DOHH2 (cell line): ENCODE measurements at regions not wholly inside any gene's neighbourhood (a gene's known extent, or its start where the extent isn't known, plus 50 kb on each side); places are given as distances from the start of the nearest gene placed in this dataset.

Source experiments
- EZH2phosphoT487 ChIP-seq: fragments of 200-600 bp; sonication (generic); IDR thresholded peaks from 2 replicates; pipeline ENCODE4 v1.6.1; 2017; ENCODE audit warnings: borderline replicate concordance, mild to moderate bottlenecking, antibody characterized with exemption, low read length, moderate library complexity, mixed read lengths
- TF ChIP-seq, protein P1 (sequence below): fragments of 200-600 bp; sonication (generic); IDR thresholded peaks from one replicate; pipeline ENCODE4 v1.5.1; 2014; ENCODE audit warnings: antibody characterized with exemption, mild to moderate bottlenecking, low read depth, low read length; ENCODE audit not compliant: poor library complexity, severe bottlenecking

DNA sequence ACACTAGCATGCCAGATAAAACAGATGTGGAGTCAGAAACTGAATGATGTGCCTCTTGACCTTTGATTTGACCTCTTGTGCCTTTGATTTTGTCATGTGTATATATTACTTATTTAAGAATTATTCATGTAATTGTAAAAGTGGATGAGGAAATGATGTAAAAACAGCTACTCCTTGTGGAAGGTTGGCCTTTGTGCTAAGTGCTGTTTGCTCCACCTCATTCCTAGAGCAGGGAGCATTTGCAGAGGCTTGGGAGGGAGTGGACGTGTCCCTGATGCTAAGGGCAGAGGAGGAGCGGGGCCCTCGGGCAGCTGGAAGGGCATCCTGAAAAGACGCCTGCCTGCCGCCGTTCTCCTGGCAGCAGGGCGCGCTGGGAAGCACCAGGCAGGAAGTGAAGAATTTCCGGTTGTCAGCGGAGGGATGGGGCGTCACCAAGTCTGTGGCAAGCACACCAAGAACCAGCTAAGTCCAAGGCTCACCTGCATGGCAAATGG, 197.6 kb upstream of the ZNF32 start:
- TF ChIP-seq, protein P1, sequence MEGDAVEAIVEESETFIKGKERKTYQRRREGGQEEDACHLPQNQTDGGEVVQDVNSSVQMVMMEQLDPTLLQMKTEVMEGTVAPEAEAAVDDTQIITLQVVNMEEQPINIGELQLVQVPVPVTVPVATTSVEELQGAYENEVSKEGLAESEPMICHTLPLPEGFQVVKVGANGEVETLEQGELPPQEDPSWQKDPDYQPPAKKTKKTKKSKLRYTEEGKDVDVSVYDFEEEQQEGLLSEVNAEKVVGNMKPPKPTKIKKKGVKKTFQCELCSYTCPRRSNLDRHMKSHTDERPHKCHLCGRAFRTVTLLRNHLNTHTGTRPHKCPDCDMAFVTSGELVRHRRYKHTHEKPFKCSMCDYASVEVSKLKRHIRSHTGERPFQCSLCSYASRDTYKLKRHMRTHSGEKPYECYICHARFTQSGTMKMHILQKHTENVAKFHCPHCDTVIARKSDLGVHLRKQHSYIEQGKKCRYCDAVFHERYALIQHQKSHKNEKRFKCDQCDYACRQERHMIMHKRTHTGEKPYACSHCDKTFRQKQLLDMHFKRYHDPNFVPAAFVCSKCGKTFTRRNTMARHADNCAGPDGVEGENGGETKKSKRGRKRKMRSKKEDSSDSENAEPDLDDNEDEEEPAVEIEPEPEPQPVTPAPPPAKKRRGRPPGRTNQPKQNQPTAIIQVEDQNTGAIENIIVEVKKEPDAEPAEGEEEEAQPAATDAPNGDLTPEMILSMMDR = no peak
- TF ChIP-seq EZH2phosphoT487 = no peak
